Nephron (organoid): ENCODE measurements at regions not wholly inside any gene's neighbourhood (a gene's known extent, or its start where the extent isn't known, plus 50 kb on each side); places are given as distances from the start of the nearest gene placed in this dataset.

Experiments
- H3K27ac Mint-ChIP-seq, 3 experiments: 2 replicates each; pipeline ENCODE4 v1.8.0; 2020; ENCODE audit warnings: mixed read lengths in 3 of 3, mild to moderate bottlenecking in 2 of 3, moderate library complexity in 1 of 3
- H3K27me3 Mint-ChIP-seq: 2 replicates; pipeline ENCODE4 v1.8.0; 2021; ENCODE audit warnings: low read depth, mild to moderate bottlenecking, moderate library complexity, mixed read lengths
- H3K36me3 Mint-ChIP-seq: 2 replicates; pipeline ENCODE4 v1.8.0; 2020; ENCODE audit warnings: low read depth, mixed read lengths
- H3K4me1 Mint-ChIP-seq: 2 replicates; pipeline ENCODE4 v1.8.0; 2020; ENCODE audit warnings: mixed read lengths
- H3K4me3 Mint-ChIP-seq, 3 experiments: 2 replicates each; pipeline ENCODE4 v1.8.0; 2020; ENCODE audit warnings: mild to moderate bottlenecking in 3 of 3, mixed read lengths in 3 of 3, moderate library complexity in 2 of 3
- H3K9me3 Mint-ChIP-seq: 2 replicates; pipeline ENCODE4 v1.8.0; 2020; ENCODE audit warnings: mixed read lengths
- TF ChIP-seq, protein P1 (sequence below), 3 experiments: fragments of 200-600 bp; sonication (generic); IDR thresholded peaks; one replicate each; pipeline ENCODE4 v1.5.0; 2021; ENCODE audit warnings: antibody characterized with exemption in 3 of 3; ENCODE audit not compliant: unreplicated experiment in 3 of 3

DNA sequence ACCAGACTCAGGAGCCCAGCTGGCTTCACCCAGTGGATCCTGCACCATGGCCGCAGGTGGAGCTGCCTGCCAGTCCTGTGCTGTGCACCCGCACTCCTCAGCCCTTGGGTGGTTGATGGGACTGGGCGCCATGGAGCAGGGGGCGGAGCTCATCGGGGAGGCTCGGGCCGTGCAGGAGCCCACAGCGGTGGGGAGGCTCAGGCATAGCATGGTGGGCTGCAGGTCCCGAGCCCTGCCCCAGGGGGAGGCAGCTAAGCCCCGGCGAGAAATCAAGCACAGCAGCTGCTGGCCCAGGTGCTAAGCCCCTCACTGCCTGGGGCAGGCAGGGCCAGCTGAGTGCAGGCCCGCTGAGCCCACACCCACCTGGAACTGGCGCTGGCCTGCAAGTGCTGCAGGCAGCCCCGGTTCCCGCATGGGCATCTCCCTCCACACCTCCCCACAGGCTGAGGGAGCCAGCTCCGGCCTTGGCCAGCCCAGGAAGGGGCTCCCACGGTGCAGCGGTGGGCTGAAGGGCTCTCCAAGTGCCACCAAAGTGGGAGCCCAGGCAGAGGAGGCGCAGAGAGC lies 464.1 kb upstream of the DIPK2B start:
- Mint-ChIP-seq H3K4me3 (no peak overlapping the region), H3K9me3 (peaks cover 13% of the 10 kb centered on the region), H3K36me3 (no peaks in the 10 kb centered on the region), H3K27ac (no peak overlapping the region), H3K27me3 (no peaks in the 10 kb centered on the region), H3K4me1 (no peaks in the 10 kb centered on the region)
- TF ChIP-seq, protein P1, sequence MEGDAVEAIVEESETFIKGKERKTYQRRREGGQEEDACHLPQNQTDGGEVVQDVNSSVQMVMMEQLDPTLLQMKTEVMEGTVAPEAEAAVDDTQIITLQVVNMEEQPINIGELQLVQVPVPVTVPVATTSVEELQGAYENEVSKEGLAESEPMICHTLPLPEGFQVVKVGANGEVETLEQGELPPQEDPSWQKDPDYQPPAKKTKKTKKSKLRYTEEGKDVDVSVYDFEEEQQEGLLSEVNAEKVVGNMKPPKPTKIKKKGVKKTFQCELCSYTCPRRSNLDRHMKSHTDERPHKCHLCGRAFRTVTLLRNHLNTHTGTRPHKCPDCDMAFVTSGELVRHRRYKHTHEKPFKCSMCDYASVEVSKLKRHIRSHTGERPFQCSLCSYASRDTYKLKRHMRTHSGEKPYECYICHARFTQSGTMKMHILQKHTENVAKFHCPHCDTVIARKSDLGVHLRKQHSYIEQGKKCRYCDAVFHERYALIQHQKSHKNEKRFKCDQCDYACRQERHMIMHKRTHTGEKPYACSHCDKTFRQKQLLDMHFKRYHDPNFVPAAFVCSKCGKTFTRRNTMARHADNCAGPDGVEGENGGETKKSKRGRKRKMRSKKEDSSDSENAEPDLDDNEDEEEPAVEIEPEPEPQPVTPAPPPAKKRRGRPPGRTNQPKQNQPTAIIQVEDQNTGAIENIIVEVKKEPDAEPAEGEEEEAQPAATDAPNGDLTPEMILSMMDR (IDR thresholded peaks at IDR 0.05; ENCODE audit: unreplicated experiment in 3 of 3) = no peak

GRCh38 chrX:45660477-45660876 lies 459.8 kb upstream of the DIPK2B start:
- Mint-ChIP-seq H3K27ac (no peak overlapping the region), H3K4me1 (no peaks in the 10 kb centered on the region), H3K27me3 (no peaks in the 10 kb centered on the region), H3K9me3 (peaks cover 18% of the 10 kb centered on the region), H3K4me3 (no peak overlapping the region), H3K36me3 (no peaks in the 10 kb centered on the region)
- TF ChIP-seq, protein P1 (IDR thresholded peaks at IDR 0.05; ENCODE audit: unreplicated experiment in 3 of 3) = no peak

DNA sequence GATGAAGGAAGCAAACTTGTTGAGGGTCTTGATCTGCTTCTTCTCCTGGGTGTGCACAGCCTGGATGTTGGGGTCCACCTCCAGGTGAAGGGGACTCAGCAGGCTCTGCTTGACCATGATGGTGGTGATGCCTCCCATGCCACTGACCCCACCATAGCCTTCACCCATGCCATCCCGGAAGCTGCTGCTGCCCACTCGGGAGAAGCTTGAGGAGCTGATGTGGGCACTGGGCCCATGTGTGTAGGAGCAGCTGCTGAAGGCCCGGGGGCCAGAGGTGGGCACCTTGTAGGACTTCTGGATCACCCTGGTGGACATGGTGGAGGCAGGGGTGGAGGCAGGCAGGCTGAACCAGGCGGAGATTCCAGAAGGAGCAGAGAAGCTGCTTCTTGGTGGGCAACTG lies 432.7 kb upstream of the DIPK2B start:
- H3K27me3 Mint-ChIP-seq = no peaks in the 10 kb centered on the region
- H3K4me3 Mint-ChIP-seq = no peak overlapping the region
- H3K4me1 Mint-ChIP-seq = no peaks in the 10 kb centered on the region
- H3K27ac Mint-ChIP-seq = no peak overlapping the region
- TF ChIP-seq, protein P1 (IDR thresholded peaks at IDR 0.05; ENCODE audit: unreplicated experiment in 3 of 3) = no peak
- H3K9me3 Mint-ChIP-seq = peaks cover 37% of the 10 kb centered on the region
- no peaks in the 10 kb centered on the region for H3K36me3 Mint-ChIP-seq

DNA sequence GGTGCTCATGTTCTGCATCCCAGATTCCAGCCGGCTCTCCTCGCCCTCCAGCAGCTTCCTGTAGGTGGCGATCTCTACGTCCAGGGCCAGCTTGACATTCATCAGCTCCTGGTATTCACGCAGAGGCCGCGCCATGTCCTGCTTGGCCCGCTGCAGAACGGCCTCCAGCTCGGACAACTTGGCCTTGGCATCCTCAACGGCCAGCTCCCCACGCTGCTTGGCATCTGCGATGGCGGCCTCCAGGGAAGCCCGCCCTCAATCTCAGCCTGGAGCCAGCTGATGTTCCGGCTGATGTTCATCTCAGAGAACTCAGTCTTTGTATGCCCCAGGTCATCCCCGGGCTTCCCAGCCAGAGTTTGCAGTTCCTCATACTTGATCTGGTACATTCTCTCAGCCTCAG lies 431.8 kb upstream of the DIPK2B start:
- peaks cover 40% of the 10 kb centered on the region for H3K9me3 Mint-ChIP-seq
- H3K4me1 Mint-ChIP-seq = no peaks in the 10 kb centered on the region
- no peaks in the 10 kb centered on the region for H3K36me3 Mint-ChIP-seq
- no peaks in the 10 kb centered on the region for H3K27me3 Mint-ChIP-seq
- no peak overlapping the region for H3K27ac Mint-ChIP-seq
- no peak overlapping the region for H3K4me3 Mint-ChIP-seq
- TF ChIP-seq, protein P1 (IDR thresholded peaks at IDR 0.05; ENCODE audit: unreplicated experiment in 3 of 3) = no peak

DNA sequence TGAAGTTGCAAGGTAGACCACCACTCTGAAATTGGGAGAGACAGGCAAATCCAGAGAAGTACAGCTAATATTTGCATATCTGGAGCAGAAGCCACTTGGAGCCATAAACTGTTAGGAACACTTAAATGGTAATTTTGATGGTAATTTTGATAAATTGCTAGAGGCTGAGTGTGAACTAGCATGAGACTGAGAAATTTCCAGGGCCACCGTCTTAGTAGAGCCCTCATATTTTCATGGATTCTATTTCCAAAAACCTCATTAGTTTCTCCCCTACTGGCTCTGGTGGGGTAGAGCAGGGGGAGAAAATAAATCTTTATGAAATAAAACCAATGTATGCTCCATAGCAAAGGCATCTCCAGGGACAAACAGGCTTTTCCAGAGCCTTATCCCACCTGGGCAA lies 429.4 kb upstream of the DIPK2B start:
- Mint-ChIP-seq H3K27ac (no peak overlapping the region), H3K36me3 (no peaks in the 10 kb centered on the region), H3K27me3 (no peaks in the 10 kb centered on the region), H3K9me3 (peaks cover 35% of the 10 kb centered on the region), H3K4me1 (no peaks in the 10 kb centered on the region), H3K4me3 (no peak overlapping the region)
- TF ChIP-seq, protein P1 (IDR thresholded peaks at IDR 0.05; ENCODE audit: unreplicated experiment in 3 of 3) = no peak

- no peaks in the 10 kb centered on the region for H3K36me3 Mint-ChIP-seq
- no peak overlapping the region for H3K4me3 Mint-ChIP-seq
- H3K4me1 Mint-ChIP-seq = peaks cover 4% of the 10 kb centered on the region
- peaks cover 27% of the 10 kb centered on the region for H3K9me3 Mint-ChIP-seq
- H3K27me3 Mint-ChIP-seq = no peaks in the 10 kb centered on the region
- TF ChIP-seq, protein P1 (IDR thresholded peaks at IDR 0.05; ENCODE audit: unreplicated experiment in 3 of 3) = no peak
- no peak overlapping the region for H3K27ac Mint-ChIP-seq
Observed at GRCh38 chrX:45628041-45628440, 427.4 kb upstream of the DIPK2B start.
